SK-N-SH treated with all-trans-retinoic acid at 6 μM for 48 hours (cell line): ENCODE measurements at regions not wholly inside any gene's neighbourhood (a gene's known extent, or its start where the extent isn't known, plus 50 kb on each side); places are given as distances from the start of the nearest gene placed in this dataset.

ENCODE experiments used
- ARNTL ChIP-seq: fragments of 450-650 bp; formaldehyde crosslinking; IDR thresholded peaks from 2 replicates; pipeline ENCODE4 v1.5.0; 2020; ENCODE audit warnings: low read depth, mild to moderate bottlenecking, moderate library complexity, borderline replicate concordance
- CREB5 ChIP-seq: fragments of 250-450 bp; sonication (Bioruptor Pico); IDR thresholded peaks from 2 replicates; pipeline ENCODE4 v1.5.1; 2020; ENCODE audit warnings: low read depth, mild to moderate bottlenecking, moderate library complexity
- CSDC2 ChIP-seq: fragments of 250-450 bp; sonication (Bioruptor Pico); IDR thresholded peaks from 2 replicates; pipeline ENCODE4 v1.5.0; 2020; ENCODE audit warnings: mild to moderate bottlenecking, moderate library complexity
- PATZ1 ChIP-seq: fragments of 250-450 bp; sonication (Bioruptor Pico); IDR thresholded peaks from 2 replicates; pipeline ENCODE4 v1.8.0; 2020; ENCODE audit warnings: mild to moderate bottlenecking, moderate library complexity, borderline replicate concordance
- PPARA ChIP-seq: fragments of 250-450 bp; sonication (Bioruptor Pico); IDR thresholded peaks from 2 replicates; pipeline ENCODE4 v1.5.0; 2020; ENCODE audit warnings: mild to moderate bottlenecking, borderline replicate concordance
- TCF4 ChIP-seq: fragments of 250-450 bp; sonication (Bioruptor Pico); IDR thresholded peaks from 2 replicates; pipeline ENCODE4 v1.8.0; 2021; ENCODE audit warnings: mild to moderate bottlenecking, moderate library complexity, borderline replicate concordance
- ZFP30 ChIP-seq: fragments of 450-650 bp; formaldehyde crosslinking; IDR thresholded peaks from 2 replicates; pipeline ENCODE4 v1.5.0; 2022; ENCODE audit warnings: mild to moderate bottlenecking, moderate library complexity

GRCh38 chr6:53411451-53411850, 62.7 kb upstream of the ELOVL5 start:
- TF ChIP-seq TCF4 = no peak
- TF ChIP-seq ARNTL (CRISPR knock-in tag) = no peak
- no peak for TF ChIP-seq CREB5 (CRISPR knock-in tag)
- no peak for TF ChIP-seq ZFP30
- no peak for TF ChIP-seq PATZ1 (CRISPR knock-in tag)
- no peak for TF ChIP-seq PPARA
- no peak for TF ChIP-seq CSDC2 (CRISPR knock-in tag)
